ENCODE measurements at regions not wholly inside any gene's neighbourhood (a gene's known extent, or its start where the extent isn't known, plus 50 kb on each side); places are given as distances from the start of the nearest gene placed in this dataset.

DNA sequence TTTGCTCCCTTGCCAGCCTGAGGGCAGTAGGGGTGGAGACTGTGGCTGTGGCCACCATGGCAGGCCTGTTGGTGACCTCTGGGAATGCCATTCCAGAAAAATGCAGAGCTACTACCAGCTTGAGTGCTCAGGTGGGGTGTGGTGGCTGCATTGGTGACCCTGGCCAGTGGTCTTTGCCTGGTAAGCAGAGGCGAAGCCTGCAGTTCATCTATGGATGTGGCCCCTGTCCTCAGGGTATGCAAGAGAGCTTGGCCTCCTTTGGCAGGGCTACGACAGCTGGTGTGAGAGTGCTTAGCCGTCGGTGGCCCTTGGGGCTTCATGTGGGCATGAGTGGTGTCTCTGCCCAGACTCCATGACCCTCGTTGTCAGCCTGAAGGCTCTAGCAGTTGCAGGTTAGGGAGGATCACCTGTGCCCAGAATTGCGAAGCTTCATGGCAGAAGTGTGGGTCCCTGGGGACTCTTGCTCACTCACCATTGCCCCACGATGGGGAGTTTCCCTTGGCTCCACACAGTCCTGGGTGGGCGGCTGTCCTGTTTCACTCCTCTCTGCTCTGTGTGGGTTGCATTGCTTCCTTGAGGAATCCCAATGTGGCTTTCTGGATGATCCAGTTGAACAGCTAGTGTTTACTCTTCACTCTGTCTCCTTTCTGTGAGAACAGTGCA is 117.9 kb upstream of the CDH12 start:
- no peak for DNase-seq

DNA sequence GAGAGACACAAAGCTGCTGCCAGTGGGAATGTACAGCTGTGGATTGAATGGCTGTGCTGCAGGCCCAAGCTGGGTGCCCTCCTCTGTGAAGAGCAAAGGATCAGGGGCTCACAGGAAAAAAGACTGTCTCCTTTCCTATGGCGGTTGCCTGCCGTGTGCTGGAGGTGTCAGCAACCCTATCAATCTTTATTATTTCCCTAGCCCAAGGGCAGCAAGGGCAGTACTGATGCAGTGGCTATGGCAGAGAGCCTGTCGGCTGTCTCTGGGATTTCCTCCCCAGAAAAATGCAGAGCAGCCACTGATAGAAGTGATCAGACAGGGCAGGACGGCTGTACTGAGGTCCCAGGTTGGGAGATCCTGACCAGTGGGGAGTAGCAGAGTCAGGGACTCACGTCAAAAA is 117.3 kb upstream of the CDH12 start:
- no peak for DNase-seq

DNA sequence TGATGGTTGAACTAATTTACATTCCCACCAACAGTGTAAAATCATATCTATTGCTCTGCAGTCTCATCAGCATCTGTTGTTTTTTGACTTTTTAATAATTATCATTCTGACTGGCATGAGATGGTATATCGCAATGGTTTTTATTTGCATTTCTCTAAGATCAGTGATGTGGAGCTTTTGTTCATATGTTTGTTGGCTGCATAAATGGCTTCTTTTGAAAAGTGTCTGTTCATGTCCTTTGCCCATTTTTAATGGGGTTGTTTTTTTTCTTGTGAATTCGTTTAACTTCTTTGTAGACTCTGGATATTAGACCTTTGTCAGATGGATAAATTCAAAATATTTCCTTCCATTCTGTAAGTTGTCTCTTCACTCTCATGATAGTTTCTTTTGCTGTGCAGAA is 115.2 kb upstream of the CDH12 start:
- no peak for DNase-seq

DNA sequence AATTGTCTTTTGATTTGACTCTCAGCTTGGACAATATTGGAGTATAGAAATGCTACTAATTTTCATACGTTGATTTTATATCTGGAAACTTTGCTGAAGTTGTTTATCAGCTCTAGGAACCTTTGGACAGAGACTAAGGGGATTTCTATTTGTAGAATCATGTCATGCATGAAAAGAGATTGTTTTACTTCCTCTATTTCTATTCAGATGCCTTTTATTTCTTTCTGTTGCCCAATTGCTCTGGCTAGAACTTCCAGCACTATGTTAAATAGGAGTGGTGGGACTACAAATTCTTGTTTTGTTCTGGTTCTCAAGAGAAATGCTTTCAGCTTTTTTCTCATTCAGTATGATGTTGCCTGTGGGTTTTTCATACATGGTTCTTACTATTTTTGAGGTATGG is 112.8 kb upstream of the CDH12 start:
- no peak for DNase-seq

DNA sequence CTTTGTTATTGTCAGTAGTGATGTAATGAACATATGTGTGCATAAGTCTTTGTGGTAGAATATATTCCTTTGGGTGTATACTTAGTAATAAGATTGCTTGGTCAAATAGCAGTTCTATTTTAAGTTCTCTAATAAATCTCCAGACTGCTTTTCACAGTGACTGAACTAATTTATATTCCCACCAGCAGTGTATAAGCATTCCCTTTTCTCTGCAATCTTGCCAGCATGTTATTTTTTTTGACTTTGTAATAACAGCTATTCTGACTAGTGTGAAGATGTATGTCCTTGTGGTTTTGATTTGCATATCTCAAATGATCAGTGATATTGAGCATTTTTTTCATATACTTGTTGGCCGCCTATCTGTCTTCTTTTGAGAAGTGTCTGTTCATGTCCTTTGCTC is 111.5 kb upstream of the CDH12 start:
- no peak for DNase-seq

DNA sequence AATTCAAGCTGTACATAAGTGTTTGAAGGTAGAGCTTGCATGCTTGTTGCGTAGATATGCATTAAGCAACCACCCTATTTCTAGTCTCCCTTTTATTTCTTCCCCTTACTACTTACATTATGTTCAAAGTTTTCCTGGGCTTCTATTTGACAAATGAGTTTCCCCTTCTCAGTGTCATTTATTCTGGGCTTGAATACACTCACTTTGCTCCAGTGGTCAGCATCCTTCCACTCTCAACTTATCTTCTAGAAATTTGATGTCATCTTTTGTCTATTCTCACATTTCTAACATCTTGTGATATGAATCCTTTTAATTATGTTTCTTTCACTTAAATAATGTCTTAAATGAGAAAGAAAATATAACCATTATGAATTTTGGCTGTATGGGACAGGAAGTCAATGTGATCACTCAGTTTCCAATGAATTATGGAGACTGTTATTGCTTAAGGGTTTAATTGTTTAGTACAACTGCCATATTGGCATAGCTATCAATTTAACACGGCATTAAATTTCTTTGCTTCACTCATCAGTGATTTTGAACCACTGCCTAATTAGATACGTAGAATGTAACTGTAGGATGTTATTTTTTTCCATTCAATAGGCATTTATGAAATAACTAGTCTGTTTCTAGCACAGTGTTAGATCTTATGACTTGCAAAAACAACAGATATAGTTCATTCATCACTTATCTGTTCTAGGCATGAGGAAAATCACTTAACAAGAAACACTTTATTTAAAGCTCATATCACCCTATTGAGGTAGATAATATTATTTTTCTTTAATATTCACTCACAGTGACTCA is 105.5 kb upstream of the CDH12 start:
- DNase-seq, result no peak

DNA sequence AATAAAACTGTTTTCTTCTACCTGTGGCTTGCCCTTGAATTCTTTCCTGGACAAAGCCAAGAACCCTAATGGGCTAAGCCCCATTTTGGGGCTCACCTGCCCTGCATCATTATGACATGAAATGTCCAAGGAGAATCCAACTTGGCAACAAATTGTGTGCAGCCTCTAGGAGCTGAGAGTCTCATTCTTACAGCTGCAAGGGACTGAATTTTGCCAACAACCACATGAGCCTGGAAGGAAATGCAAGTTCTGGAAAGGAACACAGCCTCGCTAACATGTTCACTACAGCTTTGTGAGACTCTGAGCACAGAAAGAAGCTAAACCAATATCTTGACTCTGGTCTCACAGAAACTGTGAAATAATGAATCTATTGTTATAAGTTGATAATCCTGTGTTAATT is 94.8 kb upstream of the CDH12 start:
- no peak for DNase-seq

DNA sequence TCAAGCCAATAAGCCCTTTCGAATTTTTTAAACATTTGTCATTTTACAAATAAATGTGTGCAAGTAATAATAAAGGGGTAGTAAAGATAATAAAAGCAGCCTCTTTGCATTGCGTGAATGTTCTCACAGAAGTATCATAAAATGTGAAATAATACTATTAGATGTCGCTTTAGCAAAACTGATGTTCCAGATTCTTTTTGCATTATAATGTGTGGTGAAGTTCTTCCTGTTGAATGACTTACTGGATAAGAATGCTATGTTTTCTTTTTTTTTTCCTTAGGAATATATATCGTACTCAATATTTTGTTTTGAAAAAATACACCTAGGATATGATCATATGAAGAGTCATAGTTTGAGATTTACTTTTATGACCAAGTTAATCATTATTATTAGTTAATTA is 85.2 kb upstream of the CDH12 start:
- no peak for DNase-seq

DNA sequence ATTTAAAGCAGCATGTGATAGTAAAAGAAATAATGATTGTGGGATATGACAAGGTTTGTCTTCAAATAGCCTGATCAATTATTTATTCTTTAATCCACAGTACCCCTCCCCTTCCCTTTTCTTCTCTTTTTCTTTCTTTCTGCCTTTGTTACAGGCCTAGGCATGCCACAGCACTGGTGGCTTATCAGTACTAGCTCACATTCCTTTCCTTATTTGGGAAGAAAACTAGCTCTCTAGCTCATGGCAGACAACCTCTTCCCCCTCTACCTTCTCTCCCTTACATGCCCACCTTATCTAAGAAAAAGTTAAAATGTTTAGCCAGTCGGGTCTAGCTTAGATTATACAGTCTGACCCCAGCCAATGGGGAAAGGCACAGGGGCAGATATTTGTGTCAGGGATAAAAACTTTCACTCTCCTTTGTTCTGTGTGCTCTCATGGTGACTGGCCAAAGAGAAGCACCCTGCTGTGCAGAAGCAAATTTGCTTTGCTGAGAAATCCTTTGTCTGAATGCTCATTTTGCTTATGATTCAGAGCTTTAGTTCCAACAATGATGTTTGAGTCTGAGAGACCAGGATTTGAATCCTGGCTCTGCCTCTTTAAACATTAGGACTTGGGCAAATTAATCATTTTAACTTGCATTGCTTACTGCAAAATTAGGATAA is 75.8 kb upstream of the CDH12 start:
- DNase-seq, result no peak

DNA sequence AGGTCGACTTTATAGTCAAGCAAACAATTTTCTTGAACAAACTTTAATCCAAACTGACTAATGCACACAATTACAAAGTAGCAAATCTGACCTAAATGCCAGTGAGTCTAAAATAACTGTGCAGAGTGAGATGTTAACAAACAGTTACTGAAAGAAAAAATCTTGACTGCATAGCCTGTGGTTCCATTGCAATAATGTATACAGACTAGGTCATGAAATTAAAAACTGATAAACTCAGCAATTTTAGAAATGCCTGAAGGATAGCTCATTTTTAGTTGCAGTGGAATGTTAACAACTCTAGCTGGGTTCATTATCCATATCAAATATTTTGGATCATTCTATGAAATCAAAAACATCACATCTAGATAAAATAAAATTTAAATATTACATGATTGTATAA is 73.4 kb upstream of the CDH12 start:
- no peak for DNase-seq

DNA sequence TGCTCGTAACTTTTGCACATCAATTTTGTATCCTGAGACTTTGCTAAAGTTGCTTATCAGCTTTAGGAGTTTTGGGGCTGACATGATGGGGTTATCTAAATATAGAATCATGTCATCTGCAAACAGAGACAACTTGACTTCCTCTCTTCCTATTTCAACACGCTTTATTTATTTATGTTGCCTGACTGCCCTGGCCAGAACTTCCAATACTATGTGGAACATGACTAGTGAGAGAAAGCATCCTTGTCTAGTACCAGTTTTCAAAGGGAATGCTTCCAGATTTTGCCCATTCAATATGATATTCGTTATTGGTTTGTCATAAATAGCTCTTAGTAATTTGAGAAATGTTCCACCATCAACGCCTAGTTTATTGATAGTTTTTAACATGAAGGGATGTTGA is 65.4 kb upstream of the CDH12 start:
- DNase-seq, result no peak

DNA sequence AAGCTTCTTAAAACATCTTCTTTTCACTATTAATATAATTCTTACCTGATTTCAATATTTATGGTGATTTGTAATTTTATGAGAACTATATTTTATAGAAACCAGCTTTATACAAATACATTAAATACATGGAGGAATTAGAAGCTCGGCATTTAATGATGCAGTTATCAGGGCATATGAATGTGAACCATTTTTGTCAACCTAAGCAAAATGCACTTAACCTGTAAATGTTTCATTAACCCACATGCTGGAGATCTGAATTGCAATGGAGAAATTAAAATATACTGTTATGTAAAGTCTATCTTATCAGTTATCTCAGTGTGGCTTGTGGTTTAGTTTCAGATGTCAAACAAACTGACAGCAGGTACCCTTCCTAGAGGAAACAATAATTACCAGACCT is 63.2 kb upstream of the CDH12 start:
- no peak for DNase-seq

DNA sequence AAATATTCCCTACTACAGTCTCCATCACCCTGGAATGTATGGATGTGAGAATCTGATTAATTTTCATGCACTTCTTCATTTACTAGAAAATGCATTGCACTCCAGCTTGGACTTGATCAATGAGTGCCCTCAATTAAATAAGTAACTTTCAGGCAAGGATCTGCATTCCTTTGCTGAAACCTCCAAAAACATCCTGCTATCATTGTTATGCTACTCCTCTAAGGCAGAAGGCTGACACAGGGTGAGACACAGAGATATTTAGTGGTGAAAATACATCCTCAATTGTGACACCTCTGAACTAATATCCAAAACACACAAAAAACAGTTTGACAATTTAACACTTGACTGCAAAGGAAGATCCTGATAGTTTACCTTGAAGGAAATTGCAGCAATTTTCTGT is 57.9 kb upstream of the CDH12 start:
- DNase-seq, result no peak

DNA sequence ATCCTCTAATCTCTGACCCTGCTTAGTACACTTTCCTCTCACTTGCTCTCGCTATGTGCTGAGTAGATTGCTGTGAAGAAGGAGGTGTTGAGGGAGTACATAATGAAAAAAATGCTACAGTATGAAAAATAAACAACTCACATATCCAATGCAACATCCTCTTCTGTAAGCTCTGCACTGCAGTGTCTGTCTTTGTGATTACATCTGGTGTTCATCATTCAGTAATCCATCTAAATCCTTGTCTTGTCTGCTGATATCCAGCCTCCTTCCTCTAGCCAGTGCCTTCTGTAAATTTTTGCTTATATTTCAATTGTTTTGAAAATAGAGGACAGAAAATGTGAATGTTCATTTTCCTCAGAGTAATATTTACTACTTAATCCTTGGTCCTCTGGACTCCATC is 57.4 kb upstream of the CDH12 start:
- DNase-seq, result no peak

DNA sequence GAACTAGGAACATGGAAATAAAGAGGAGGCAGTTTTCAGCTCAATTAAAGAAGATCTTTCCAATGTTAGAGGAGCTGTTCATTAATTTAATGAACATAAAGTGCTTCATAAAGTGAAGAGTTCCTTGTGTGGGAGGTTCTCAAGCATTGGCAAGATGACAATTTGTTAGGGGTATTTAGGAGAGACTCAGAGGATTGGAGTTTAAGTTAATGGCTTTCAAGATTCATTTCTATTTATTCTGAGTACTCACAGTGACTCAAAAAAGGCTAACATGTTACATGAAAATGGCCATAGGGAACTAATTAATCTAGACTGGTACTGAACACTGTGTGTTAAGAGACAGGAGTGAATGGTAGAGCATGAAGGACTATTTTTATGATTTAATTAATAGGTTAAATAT is 55.4 kb upstream of the CDH12 start:
- no peak for DNase-seq

DNA sequence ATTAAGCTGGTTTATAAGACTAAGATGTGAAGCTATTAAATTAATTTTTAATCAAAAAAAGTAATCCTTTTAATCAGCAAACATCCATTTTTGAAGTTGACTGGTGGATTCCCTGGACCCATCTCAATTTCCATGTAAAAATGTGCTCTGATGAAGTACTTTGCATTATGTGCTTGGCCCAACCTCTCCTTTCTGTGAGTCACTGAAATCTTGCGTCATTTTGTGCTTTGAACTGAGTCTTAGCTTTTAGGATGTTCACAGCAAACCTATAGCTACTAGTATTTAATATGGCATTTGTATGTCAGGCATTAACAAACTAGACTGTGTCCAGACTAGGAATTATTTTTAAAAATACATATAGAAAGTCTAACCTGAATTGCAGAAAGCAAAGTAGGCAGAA is 55.0 kb upstream of the CDH12 start:
- no peak for DNase-seq

Measured in NCI-H526 treated with DMSO at 0.1 percent for 48 hours (cell line).